HG03045 (cell line): ENCODE measurements at regions not wholly inside any gene's neighbourhood (a gene's known extent, or its start where the extent isn't known, plus 50 kb on each side); places are given as distances from the start of the nearest gene placed in this dataset.

Experiments
- ATAC-seq: cut with Tn5 transposase; IDR thresholded peaks from one replicate; pipeline ENCODE4 v1.9.1; 2021; ENCODE audit warnings: mild to moderate bottlenecking, moderate library complexity; ENCODE audit not compliant: unreplicated experiment

- ATAC-seq: no peak
These were observed 809.3 kb downstream of the UQCRFS1 start for GRCh38 chr19:28403690-28404089.

- ATAC-seq: no peak
These were observed 810.2 kb downstream of the UQCRFS1 start for GRCh38 chr19:28402701-28403290.

GRCh38 chr19:28401739-28402424, 811.1 kb downstream of the UQCRFS1 start:
- ATAC-seq: no peak

GRCh38 chr19:28400953-28401671, 811.8 kb downstream of the UQCRFS1 start:
- ATAC-seq: no peak

- no peak for ATAC-seq
These were observed 813.8 kb downstream of the UQCRFS1 start for GRCh38 chr19:28399187-28399586.

GRCh38 chr19:28397800-28398199, 815.2 kb downstream of the UQCRFS1 start:
- no peak for ATAC-seq

GRCh38 chr19:28397306-28397705, 815.6 kb downstream of the UQCRFS1 start:
- no peak for ATAC-seq

GRCh38 chr19:28396287-28396831, 816.6 kb downstream of the UQCRFS1 start:
- ATAC-seq: no peak

GRCh38 chr19:28394725-28395124, 818.2 kb downstream of the UQCRFS1 start:
- no peak for ATAC-seq

- no peak for ATAC-seq
These were observed 819.2 kb downstream of the UQCRFS1 start for GRCh38 chr19:28393574-28394336.

GRCh38 chr19:28388988-28389387, 824.0 kb downstream of the UQCRFS1 start:
- no peak for ATAC-seq

- no peak for ATAC-seq
These were observed 825.4 kb downstream of the UQCRFS1 start for GRCh38 chr19:28387507-28387906.

GRCh38 chr19:28386470-28386869, 826.5 kb downstream of the UQCRFS1 start:
- ATAC-seq: no peak

- ATAC-seq: no peak
These were observed 826.9 kb downstream of the UQCRFS1 start for GRCh38 chr19:28386066-28386465.

- ATAC-seq: no peak
These were observed 835.9 kb downstream of the UQCRFS1 start for GRCh38 chr19:28377077-28377476.

- ATAC-seq: no peak
These were observed 838.0 kb downstream of the UQCRFS1 start for GRCh38 chr19:28374971-28375370.

- no peak for ATAC-seq
These were observed 840.2 kb downstream of the UQCRFS1 start for GRCh38 chr19:28372576-28373247.

GRCh38 chr19:28367146-28367545, 845.8 kb downstream of the UQCRFS1 start:
- ATAC-seq: no peak

GRCh38 chr19:28363254-28363653, 849.7 kb downstream of the UQCRFS1 start:
- no peak for ATAC-seq
